ENCODE measurements at regions not wholly inside any gene's neighbourhood (a gene's known extent, or its start where the extent isn't known, plus 50 kb on each side); places are given as distances from the start of the nearest gene placed in this dataset.

DNA sequence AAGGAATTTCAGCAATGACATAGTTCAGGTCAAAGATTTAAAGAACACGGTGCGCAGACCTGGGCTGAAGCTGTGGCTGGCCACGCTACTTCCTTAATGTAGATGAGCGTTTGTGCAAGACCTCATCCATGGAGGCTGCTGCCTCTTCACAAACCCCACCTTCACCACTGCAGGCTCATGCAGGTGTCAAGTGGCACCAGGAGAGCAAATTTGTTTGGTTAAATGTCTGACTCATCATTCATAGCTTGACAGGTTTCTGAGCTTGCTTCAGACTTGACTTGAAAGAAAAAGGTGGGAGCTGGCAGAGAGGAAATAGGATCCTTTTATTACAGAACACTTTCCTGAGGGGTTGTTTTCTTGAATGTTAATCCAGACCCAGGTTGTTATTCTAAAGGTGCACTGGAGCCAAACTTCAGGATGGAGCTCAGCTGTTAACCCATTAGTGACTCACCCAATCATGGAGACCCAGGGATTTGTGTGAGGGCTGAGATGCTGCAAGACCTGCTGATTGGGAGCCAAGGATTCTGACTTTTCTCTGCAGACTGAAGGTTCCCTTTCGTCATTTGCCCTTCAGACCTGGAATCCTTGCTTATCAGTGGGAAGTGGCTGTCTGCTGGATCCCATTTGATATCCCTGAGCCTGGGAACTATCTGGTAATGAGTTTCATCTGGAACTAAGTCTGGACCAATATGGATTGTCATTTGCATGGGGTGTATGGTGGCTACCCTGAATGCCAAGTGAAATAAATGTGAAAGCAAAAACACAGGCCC, 315.3 kb downstream of the PTTG2 start:
- Histone ChIP-seq H3K4me3 (no peak overlapping the region), H3K4me1 (ENCODE audit: control insufficient read depth in 1 of 2, low read depth in 2 of 2) (peaks cover 0 to 13% of the 10 kb centered on the region in 2 donors), H3K27ac (no peak overlapping the region), H3K36me3 (no peaks in the 10 kb centered on the region), H3K27me3 (replicated peaks; ENCODE audit: insufficient read depth) (no peaks in the 10 kb centered on the region), H3K9me3 (no peaks in the 10 kb centered on the region)
- TF ChIP-seq, protein P1, sequence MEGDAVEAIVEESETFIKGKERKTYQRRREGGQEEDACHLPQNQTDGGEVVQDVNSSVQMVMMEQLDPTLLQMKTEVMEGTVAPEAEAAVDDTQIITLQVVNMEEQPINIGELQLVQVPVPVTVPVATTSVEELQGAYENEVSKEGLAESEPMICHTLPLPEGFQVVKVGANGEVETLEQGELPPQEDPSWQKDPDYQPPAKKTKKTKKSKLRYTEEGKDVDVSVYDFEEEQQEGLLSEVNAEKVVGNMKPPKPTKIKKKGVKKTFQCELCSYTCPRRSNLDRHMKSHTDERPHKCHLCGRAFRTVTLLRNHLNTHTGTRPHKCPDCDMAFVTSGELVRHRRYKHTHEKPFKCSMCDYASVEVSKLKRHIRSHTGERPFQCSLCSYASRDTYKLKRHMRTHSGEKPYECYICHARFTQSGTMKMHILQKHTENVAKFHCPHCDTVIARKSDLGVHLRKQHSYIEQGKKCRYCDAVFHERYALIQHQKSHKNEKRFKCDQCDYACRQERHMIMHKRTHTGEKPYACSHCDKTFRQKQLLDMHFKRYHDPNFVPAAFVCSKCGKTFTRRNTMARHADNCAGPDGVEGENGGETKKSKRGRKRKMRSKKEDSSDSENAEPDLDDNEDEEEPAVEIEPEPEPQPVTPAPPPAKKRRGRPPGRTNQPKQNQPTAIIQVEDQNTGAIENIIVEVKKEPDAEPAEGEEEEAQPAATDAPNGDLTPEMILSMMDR (IDR thresholded peaks at IDR 0.05) = no peak
- no peak for ATAC-seq (ENCODE audit: insufficient number of reproducible peaks, low FRiP score, low read depth)
- DNase-seq (ENCODE audit: low spot score) = no peak

DNA sequence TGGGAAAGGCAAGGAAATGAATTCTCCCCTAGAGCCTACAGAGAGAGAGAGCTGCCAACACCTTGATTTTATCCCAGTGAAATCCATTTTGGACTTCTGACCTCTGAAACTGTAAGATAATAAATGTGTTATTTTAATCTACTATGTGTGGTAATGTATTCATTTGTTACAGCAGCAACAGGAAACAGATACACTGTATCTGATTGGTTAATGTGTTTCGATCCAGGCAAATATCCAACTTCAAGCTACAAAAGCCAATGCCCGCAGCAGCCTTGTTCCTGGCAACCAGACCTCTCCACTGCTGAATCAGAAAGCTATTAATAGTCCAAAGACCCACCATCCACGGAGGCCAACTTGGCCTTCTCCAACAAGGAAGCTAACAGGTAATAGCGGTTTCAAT, 318.1 kb downstream of the PTTG2 start:
- Histone ChIP-seq H3K9me3 (no peaks in the 10 kb centered on the region), H3K36me3 (no peaks in the 10 kb centered on the region), H3K27me3 (replicated peaks; ENCODE audit: insufficient read depth) (no peaks in the 10 kb centered on the region), H3K27ac (no peak overlapping the region), H3K4me1 (ENCODE audit: control insufficient read depth in 1 of 2, low read depth in 2 of 2) (peaks cover 6 to 30% of the 10 kb centered on the region in 2 donors), H3K4me3 (no peak overlapping the region)
- no peak for ATAC-seq (ENCODE audit: insufficient number of reproducible peaks, low FRiP score, low read depth)
- TF ChIP-seq, protein P1 (IDR thresholded peaks at IDR 0.05) = no peak
- no peak for DNase-seq (ENCODE audit: low spot score)

DNA sequence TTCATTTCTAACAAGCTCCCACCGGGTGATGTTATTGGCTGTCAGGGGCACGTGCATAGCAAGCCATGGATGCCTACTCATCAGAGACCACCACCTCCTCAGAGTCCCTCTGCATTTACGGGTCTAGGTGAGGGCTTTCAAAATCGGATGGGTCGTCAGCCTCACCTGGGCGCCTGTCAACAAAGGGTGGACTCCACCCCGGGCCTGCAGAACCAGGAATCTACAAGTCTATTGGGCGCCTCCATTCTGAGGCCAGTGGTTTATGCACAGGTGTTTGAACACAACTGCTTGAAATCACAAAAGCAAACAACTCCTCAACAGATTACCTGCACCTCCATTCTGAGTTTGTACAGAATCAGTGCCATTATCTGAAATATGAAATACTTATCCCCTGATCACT, 318.9 kb downstream of the PTTG2 start:
- ATAC-seq (ENCODE audit: insufficient number of reproducible peaks, low FRiP score, low read depth) (no peak), DNase-seq (ENCODE audit: low spot score) (no peak)
- Histone ChIP-seq H3K4me3 (no peak overlapping the region), H3K27ac (no peak overlapping the region), H3K36me3 (no peaks in the 10 kb centered on the region), H3K27me3 (replicated peaks; ENCODE audit: insufficient read depth) (no peaks in the 10 kb centered on the region), H3K4me1 (ENCODE audit: control insufficient read depth in 1 of 2, low read depth in 2 of 2) (peaks cover 6 to 30% of the 10 kb centered on the region in 2 donors), H3K9me3 (no peaks in the 10 kb centered on the region)
- TF ChIP-seq, protein P1 (IDR thresholded peaks at IDR 0.05) = no peak

DNA sequence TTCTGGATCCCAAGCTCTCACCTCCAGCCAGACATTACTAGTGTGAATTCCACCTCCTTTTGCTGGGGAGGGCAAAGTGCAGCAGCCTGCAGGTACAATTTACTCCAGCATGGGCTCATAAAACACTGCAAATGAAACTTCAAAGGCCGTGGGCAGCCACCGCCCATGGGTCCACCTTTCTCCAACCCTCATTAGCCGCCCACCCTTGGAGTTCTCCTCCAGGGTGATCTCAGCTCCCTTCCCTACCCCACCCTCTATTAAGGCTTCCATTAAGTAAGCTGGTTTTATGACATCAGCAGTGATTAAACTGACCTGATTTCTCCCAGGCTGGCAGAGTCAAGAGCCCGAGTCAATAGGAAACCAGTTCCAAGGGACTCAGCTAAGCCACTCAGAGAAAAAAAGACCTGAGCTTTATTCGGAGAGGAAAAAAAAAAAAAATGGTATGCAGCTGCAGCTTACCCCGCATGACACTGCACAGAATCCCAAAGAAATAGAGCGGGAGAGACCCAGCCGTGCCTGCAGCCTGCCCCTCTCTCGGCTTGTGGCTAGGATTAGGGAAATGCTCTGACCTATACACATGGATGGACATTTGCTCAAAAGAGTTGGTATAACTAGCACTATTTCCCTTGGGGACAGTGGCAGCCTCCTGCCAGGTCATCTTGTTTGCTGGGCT, 319.6 kb downstream of the PTTG2 start:
- DNase-seq (ENCODE audit: low spot score) (no peak), ATAC-seq (ENCODE audit: insufficient number of reproducible peaks, low FRiP score, low read depth) (no peak)
- H3K4me1 ChIP-seq (ENCODE audit: control insufficient read depth in 1 of 2, low read depth in 2 of 2) = peaks cover 6 to 30% of the 10 kb centered on the region in 2 donors
- no peaks in the 10 kb centered on the region for H3K27me3 ChIP-seq (replicated peaks; ENCODE audit: insufficient read depth)
- TF ChIP-seq, protein P1 (IDR thresholded peaks at IDR 0.05) = no peak
- no peaks in the 10 kb centered on the region for H3K36me3 ChIP-seq
- peak overlapping the region in 1 of 2 donors; percentile 6 for H3K27ac ChIP-seq
- no peak overlapping the region for H3K4me3 ChIP-seq
- no peaks in the 10 kb centered on the region for H3K9me3 ChIP-seq

DNA sequence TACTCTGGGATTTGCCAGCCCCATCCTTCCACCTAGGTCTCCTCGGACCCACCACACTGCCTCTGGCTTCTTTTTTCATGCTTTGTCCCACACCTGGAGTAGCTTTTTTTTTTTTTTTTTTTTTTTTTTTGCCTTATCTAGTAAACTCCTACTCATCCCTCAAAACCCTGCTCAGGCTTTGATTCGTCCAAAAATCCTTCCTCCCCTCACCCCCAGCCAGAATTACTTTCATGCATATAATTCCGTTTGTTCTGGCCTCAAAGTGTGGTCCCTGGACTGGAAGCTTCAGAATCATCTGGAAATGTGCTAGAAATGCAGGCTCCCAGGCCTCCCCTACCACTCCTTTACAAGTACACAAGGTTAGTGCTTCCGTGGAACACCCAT, 320.1 kb downstream of the PTTG2 start:
- H3K4me3 ChIP-seq = no peak overlapping the region
- H3K27me3 ChIP-seq (replicated peaks; ENCODE audit: insufficient read depth) = no peaks in the 10 kb centered on the region
- H3K36me3 ChIP-seq = no peaks in the 10 kb centered on the region
- H3K9me3 ChIP-seq = no peaks in the 10 kb centered on the region
- no peak overlapping the region for H3K27ac ChIP-seq
- TF ChIP-seq, protein P1 (IDR thresholded peaks at IDR 0.05) = no peak
- peaks cover 6 to 30% of the 10 kb centered on the region in 2 donors for H3K4me1 ChIP-seq (ENCODE audit: control insufficient read depth in 1 of 2, low read depth in 2 of 2)
- no peak for DNase-seq (ENCODE audit: low spot score)
- no peak for ATAC-seq (ENCODE audit: insufficient number of reproducible peaks, low FRiP score, low read depth)
